DND-41 (cell line): ENCODE measurements at regions not wholly inside any gene's neighbourhood (a gene's known extent, or its start where the extent isn't known, plus 50 kb on each side); places are given as distances from the start of the nearest gene placed in this dataset.

Experiments used
- ATAC-seq: fragments of 200-7000 bp; cut with Tn5 transposase; 3 replicates; pipeline ENCODE4 v1.9.1; 2021; ENCODE audit warnings: low read depth; ENCODE audit not compliant: insufficient read depth
- DNase-seq: peaks from one replicate; pipeline ENCODE4 v3.0.0-alpha.2; 2020
- H2AFZ ChIP-seq: 2 replicates; pipeline ENCODE4 v1.6.0; 2012; ENCODE audit warnings: low read depth, low read length
- H3K27ac ChIP-seq: 2 replicates; pipeline ENCODE4 v1.5.1; 2012; ENCODE audit warnings: low read length, inconsistent platforms
- H3K27me3 ChIP-seq: fragments of 200-600 bp; sonication (generic); 2 replicates; pipeline ENCODE4 v1.6.0; 2012; ENCODE audit warnings: low read length, mild to moderate bottlenecking, inconsistent platforms; ENCODE audit not compliant: insufficient read depth, poor library complexity
- H3K36me3 ChIP-seq: 2 replicates; pipeline ENCODE4 v1.5.1; 2012; ENCODE audit warnings: low read length, inconsistent platforms; ENCODE audit not compliant: insufficient read depth
- H3K4me1 ChIP-seq: 2 replicates; pipeline ENCODE4 v1.5.1; 2012; ENCODE audit warnings: mild to moderate bottlenecking, low read length; ENCODE audit not compliant: insufficient read depth
- H3K4me2 ChIP-seq: 2 replicates; pipeline ENCODE4 v1.6.0; 2012; ENCODE audit warnings: mild to moderate bottlenecking, moderate library complexity, low read length, inconsistent platforms; ENCODE audit not compliant: insufficient read depth
- H3K4me3 ChIP-seq, 2 experiments: fragments of 200-600 bp in 1 of 2; shearing (Covaris generic) in 1 of 2; 2 replicates each; pipeline ENCODE4 v1.5.1; 2012 to 2016; ENCODE audit warnings: inconsistent platforms in 2 of 2, low read length in 2 of 2, mild to moderate bottlenecking in 2 of 2, low read depth in 1 of 2, moderate library complexity in 1 of 2
- H3K79me2 ChIP-seq: 2 replicates; pipeline ENCODE4 v1.6.0; 2012; ENCODE audit warnings: low read length, inconsistent platforms; ENCODE audit not compliant: insufficient read depth
- H3K9ac ChIP-seq: 2 replicates; pipeline ENCODE4 v1.6.0; 2012; ENCODE audit warnings: low read depth, mild to moderate bottlenecking, inconsistent platforms, low read length, moderate library complexity
- H3K9me3 ChIP-seq: 2 replicates; pipeline ENCODE4 v1.5.1; 2012; ENCODE audit warnings: low read length, moderate library complexity, mild to moderate bottlenecking, inconsistent platforms; ENCODE audit not compliant: insufficient read depth, severe bottlenecking
- H4K20me1 ChIP-seq: 2 replicates; pipeline ENCODE4 v1.6.0; 2012; ENCODE audit warnings: low read length; ENCODE audit not compliant: insufficient read depth
- EZH2 ChIP-seq: IDR thresholded peaks from 3 replicates; pipeline ENCODE4 v1.6.1; 2012; ENCODE audit warnings: borderline replicate concordance, low read depth, mild to moderate bottlenecking, moderate library complexity, low read length, inconsistent platforms; ENCODE audit not compliant: severe bottlenecking
- TF ChIP-seq, protein P1 (sequence below): IDR thresholded peaks from 2 replicates; pipeline ENCODE4 v1.5.1; 2012; ENCODE audit warnings: borderline replicate concordance, low read length, moderate library complexity, mild to moderate bottlenecking; ENCODE audit not compliant: poor library complexity, severe bottlenecking; ENCODE audit errors: extremely low read depth

DNA sequence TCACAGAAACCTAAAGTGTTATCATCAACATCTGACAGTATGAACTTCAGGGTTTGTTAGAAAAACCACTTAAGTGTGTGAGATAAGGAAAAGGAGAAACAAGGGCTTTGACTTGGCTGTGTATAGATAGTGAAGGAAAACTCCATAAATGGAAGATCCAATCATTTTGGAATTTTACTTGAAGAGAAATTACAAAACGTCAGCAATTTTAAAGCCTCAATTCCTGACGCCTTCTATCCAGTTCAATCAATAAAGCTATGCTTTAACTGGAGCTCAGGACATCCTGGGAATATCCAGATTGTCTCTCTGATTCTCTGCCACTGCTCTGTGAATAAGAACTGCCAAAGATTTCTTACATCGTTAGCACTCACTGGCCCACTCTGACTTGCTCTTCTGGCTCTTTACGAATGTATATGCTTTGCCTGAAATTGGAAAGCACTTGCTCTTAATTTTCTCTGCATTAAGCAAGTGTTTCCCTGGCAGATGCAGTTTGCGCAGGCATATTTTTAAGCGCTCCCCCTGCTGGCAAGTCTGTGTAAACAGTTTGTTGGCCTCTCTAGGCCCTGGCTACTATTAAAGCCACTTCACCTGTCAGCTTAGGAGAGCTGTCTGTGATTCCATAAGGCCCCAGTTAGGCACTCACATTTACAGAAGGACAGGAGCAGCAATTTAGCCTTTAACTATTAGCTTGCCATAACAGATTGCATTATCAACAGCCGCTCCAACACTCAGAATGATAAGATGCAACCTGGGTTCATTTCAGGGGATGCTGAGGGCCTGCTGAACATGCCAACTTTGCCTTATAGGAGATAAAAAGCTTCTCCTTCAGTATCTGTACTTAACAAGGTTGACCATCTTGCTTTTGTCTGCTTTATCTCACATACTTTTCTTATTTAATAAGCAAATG is 251.4 kb upstream of the DDX53 start:
- TF ChIP-seq, protein P1, sequence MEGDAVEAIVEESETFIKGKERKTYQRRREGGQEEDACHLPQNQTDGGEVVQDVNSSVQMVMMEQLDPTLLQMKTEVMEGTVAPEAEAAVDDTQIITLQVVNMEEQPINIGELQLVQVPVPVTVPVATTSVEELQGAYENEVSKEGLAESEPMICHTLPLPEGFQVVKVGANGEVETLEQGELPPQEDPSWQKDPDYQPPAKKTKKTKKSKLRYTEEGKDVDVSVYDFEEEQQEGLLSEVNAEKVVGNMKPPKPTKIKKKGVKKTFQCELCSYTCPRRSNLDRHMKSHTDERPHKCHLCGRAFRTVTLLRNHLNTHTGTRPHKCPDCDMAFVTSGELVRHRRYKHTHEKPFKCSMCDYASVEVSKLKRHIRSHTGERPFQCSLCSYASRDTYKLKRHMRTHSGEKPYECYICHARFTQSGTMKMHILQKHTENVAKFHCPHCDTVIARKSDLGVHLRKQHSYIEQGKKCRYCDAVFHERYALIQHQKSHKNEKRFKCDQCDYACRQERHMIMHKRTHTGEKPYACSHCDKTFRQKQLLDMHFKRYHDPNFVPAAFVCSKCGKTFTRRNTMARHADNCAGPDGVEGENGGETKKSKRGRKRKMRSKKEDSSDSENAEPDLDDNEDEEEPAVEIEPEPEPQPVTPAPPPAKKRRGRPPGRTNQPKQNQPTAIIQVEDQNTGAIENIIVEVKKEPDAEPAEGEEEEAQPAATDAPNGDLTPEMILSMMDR = peak; percentile 72
- no peak for TF ChIP-seq EZH2
- H3K79me2 ChIP-seq = no peaks in the 10 kb centered on the region
- H3K9me3 ChIP-seq = no peaks in the 10 kb centered on the region
- no peaks in the 10 kb centered on the region for H3K36me3 ChIP-seq
- no peak overlapping the region for H2AFZ ChIP-seq
- peak; percentile 35 for DNase-seq
- no peak overlapping the region for H3K4me3 ChIP-seq
- no peaks in the 10 kb centered on the region for H3K27me3 ChIP-seq
- H3K4me2 ChIP-seq = no peak overlapping the region
- ATAC-seq = peak; percentile 77
- no peaks in the 10 kb centered on the region for H3K4me1 ChIP-seq
- H4K20me1 ChIP-seq = no peaks in the 10 kb centered on the region
- H3K27ac ChIP-seq = no peak overlapping the region
- no peak overlapping the region for H3K9ac ChIP-seq

DNA sequence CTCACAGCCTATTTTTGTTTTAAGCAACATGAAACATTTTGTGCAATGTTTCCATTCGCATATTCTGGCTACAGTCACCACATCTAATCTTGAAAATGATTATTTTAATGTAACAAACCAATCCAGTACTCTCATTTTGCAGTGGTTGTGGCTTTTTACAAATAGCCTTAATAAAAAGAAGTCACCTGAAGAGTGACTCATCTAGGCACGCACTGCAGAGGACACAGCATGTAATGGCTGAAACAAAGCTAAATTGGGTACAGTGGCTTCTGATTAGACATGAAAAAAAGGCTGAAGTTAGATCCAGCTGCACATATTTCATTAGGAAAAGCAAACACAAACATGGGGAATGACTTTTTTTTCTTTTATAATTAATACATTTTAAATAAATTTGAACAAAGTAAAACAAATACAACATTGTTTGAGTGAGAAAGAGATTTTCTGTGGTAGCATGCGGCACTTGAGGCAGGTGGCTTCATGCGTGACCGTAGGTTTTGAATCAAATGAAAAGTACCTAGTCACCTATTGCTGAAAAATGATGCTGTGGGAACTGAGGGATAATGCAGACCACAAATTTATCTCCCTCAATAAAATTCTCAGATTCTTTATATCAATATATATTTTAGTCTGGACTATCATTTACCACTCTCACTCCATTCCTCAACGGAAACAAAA is 240.8 kb upstream of the DDX53 start:
- TF ChIP-seq, protein P1 = no peak
- Histone ChIP-seq H2AFZ (no peak overlapping the region), H3K4me3 (no peak overlapping the region), H3K4me1 (no peaks in the 10 kb centered on the region), H3K36me3 (no peaks in the 10 kb centered on the region), H4K20me1 (no peaks in the 10 kb centered on the region), H3K27me3 (no peaks in the 10 kb centered on the region), H3K4me2 (no peak overlapping the region), H3K9me3 (no peaks in the 10 kb centered on the region), H3K27ac (no peak overlapping the region), H3K79me2 (no peaks in the 10 kb centered on the region), H3K9ac (no peak overlapping the region)
- ATAC-seq (no peak), DNase-seq (no peak)

DNA sequence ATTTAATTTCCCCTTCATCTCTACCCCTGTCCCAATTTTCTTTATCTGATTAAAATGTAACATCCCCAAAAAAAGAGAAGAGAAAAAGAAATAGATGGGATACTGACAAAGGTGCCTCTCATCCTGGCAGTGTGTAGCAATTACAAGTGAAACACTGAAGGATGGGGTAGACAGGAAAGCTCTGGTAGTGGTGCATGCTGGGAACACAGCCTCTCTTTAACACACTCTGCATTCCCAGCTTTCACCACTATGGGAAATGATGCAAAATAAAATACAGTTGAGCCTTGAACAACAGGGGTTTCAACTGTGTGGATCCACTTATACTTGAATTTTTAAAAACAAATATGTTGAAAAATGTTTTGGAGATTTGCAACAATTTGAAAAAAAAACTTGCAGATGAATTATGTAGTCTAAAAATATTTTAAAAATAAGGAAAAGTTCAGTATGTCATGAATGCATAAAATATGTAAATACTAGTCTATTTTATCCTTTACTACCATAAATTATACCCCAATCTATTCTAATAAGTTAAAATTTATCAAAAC is 239.2 kb upstream of the DDX53 start:
- Histone ChIP-seq H3K36me3 (no peaks in the 10 kb centered on the region), H4K20me1 (no peaks in the 10 kb centered on the region), H3K4me1 (no peaks in the 10 kb centered on the region), H3K9ac (no peak overlapping the region), H3K27me3 (no peaks in the 10 kb centered on the region), H2AFZ (no peak overlapping the region), H3K4me2 (no peak overlapping the region), H3K4me3 (no peak overlapping the region), H3K9me3 (no peaks in the 10 kb centered on the region), H3K27ac (no peak overlapping the region), H3K79me2 (no peaks in the 10 kb centered on the region)
- DNase-seq (no peak), ATAC-seq (no peak)
- TF ChIP-seq, protein P1 = no peak
- TF ChIP-seq EZH2 = no peak
